GM12891 (cell line): ENCODE measurements at regions not wholly inside any gene's neighbourhood (a gene's known extent, or its start where the extent isn't known, plus 50 kb on each side); places are given as distances from the start of the nearest gene placed in this dataset.

ENCODE experiments used
- POLR2A ChIP-seq: IDR thresholded peaks from 2 replicates; pipeline ENCODE4 v1.6.1; 2011; ENCODE audit warnings: low read depth, low read length, control low read depth
- POLR2AphosphoS5 ChIP-seq: IDR thresholded peaks from 2 replicates; pipeline ENCODE4 v1.6.1; 2011; ENCODE audit warnings: low read depth, low read length, control low read depth
- POU2F2 ChIP-seq: IDR thresholded peaks from 2 replicates; pipeline ENCODE4 v1.6.1; 2011; ENCODE audit warnings: low read depth, mild to moderate bottlenecking, control low read depth, low read length, moderate library complexity

DNA sequence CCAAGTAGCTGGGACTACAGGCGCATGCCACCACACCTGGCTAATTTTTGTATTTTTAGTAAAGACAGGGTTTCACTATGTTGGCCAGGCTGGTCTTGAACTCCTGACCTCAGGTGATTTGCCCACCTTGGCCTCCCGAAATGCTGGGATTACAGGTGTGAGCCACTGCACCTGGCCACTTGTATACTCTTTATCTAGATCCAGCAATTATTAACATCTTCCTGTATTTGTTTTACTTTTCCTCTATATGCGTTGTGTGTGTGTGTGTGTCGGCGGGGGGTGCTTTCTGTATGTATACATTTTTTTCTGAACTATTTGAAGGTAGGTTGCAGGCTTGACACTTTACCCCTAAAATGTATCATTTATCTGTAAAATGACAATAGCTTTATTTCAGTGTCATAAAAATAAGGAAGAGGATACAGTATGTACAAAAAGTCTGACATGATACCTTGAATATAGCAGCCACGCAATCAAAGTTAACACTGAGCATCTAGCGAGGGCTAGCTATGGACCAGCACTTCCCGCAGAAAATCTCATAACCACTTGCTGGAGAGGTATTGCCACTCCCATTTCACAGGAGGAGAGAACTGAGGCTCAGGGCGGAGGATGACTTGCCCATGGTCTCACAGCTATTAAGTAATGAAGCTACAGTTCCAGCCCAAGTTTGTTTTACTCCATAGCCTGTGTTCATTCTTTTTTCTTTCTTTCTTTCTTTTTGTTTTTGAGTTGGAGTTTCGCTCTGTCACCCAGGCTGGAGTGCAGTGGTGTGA lies 251.3 kb downstream of the MYCN start:
- TF ChIP-seq POLR2AphosphoS5 = no peak
- no peak for TF ChIP-seq POU2F2
- no peak for TF ChIP-seq POLR2A
